GM18511 (cell line): ENCODE measurements at regions not wholly inside any gene's neighbourhood (a gene's known extent, or its start where the extent isn't known, plus 50 kb on each side); places are given as distances from the start of the nearest gene placed in this dataset.
A peak's percentile ranks its signal among the peaks of the same experiment; 100 is the strongest.

ENCODE experiments used
- ATAC-seq: cut with Tn5 transposase; IDR thresholded peaks from one replicate; pipeline ENCODE4 v1.9.1; 2021; ENCODE audit warnings: mild to moderate bottlenecking, moderate library complexity; ENCODE audit not compliant: unreplicated experiment

DNA sequence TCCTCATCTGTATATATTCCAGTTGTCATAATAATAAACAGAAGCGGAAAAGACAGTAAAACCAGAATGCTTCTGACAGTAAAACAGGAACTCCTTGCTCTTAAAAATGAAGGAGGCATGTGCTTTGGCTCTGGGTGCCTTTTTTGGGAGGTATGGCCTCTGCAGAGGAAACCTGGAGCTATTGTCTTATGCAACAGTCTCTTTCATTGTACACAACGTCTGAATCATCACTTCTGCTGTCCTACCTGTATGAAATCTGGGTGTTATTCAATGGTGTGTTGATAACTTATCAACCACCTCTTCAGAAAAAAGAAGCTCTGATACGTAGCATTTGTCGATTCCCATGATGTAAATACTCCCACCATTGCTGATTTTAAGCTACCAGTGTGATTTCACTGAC lies 64.8 kb downstream of the CDCA7 start:
- ATAC-seq: no peak

- no peak for ATAC-seq
These were observed 70.2 kb downstream of the CDCA7 start for GRCh38 chr2:173424886-173425285.

DNA sequence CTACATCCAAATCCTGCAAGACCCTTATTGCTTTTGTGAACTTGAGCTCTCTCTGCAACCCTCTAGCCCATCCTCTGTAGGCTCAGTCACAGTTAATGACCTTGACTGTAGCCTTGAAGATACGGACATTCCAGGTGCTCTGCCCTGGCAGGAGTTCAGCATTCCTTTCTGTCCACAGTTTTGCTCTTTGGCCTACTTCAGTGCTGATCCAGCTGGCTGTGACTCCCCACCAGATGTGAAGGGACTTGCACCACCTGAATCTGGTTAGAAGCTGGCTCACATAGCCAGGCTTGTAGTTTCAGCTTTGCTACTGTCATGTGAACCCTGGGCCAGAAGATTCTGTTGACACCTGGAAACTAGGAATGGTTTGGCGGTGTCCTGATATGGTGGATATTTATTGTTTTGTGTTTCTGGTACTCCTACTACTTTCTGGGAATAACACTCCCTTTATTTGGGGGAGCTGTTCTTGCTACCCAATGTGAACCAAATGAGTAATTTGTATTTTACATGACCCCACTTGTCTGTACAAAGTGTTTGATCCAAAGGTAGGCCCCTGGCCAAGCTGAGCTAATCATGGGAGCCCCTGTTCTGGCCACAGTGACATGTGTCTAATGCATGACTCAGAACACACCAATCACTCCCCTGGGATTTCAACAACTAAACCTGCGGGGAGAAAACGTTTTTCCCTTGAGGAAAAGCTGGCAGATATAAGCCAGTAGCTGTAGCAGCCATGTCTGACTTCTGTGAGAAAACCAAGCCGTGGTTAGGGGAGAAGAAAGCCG lies 73.4 kb downstream of the CDCA7 start:
- no peak for ATAC-seq

- ATAC-seq: no peak
These were observed 76.5 kb downstream of the CDCA7 start for GRCh38 chr2:173431191-173431590.

GRCh38 chr2:173432049-173432754 lies 77.5 kb downstream of the CDCA7 start:
- no peak for ATAC-seq

GRCh38 chr2:173434762-173435569 lies 80.3 kb downstream of the CDCA7 start:
- no peak for ATAC-seq

- no peak for ATAC-seq
These were observed 80.9 kb downstream of the CDCA7 start for GRCh38 chr2:173435574-173435973.

DNA sequence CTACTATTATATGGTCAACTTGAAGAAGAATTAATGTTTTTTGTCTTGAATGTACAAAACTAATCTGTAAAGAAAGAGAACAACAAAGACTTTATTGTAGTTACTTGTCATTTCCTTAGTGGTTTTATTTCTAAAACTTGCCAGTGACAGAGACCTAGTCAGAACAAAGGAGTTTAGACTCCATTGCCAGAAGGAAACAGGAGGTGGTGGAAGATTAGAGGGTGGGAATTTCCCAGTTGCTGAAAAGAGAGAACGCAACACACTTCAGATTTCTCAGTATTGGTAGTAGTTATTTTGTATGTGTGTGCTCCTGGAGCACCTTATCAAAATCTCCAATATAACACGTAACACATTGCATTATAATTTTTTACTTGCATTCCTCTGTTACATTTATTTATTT lies 81.4 kb downstream of the CDCA7 start:
- ATAC-seq: no peak

GRCh38 chr2:173441222-173441621 lies 86.5 kb downstream of the CDCA7 start:
- ATAC-seq: no peak

DNA sequence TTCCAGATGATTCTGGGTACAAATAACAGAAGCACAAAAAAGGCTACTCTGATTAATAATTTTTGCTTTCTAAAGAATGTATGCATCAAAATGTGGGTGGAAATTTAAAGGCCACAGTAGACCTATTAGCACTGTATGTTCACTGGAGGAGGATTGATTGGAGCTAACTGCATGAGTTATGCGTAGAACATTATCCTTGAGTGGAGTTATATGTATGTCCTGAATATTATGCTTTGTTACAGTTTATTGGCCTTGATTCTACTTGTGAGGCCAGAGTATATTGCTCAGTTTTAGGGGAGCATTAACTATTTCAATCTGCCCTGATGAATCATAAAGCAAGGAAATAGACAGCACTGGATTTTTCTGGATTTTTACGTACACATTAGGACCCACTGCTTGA lies 87.9 kb downstream of the CDCA7 start:
- ATAC-seq: no peak

- ATAC-seq: no peak
These were observed 92.0 kb downstream of the CDCA7 start for GRCh38 chr2:173446722-173447121.

GRCh38 chr2:173448938-173449471 lies 94.3 kb downstream of the CDCA7 start:
- peak; percentile 72 for ATAC-seq

DNA sequence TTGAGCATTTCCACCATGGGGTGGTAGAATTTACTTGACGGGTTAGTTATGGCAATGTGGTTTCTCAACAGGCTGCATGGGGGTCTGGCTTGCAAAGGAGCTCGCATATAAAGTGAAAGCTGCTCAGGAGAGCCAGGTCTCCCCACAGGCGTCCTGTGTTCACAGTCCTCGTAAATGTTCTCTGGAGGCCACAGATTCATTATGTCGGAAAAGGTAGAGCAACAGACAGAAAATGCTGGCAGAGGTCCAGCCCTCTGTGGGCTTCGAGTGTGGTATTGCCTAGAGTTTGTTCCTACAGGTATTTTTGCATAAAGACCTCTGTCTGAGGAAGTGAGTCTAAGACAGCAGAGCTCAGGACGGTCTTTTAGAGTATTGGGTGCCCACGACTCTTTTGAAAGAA lies 96.4 kb downstream of the CDCA7 start:
- ATAC-seq: no peak

DNA sequence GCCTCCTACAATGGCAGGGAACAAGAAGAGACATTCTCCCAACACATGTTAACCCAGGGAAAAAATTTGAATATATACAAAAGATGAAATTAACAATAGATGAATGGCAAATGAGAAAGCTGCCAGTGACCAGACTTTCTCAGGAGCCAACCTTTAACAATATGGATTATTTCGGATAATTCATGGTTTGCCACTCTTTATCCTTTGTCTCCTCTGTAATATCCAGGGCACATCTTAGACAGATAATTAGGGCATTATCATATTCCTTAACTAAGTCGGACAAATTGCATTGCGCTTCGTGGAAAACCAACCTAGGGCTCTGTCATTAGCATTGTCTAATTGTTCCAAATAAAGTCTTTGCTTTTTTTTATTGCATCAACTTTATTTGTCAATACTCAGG lies 97.3 kb downstream of the CDCA7 start:
- ATAC-seq: no peak

- no peak for ATAC-seq
These were observed 97.7 kb downstream of the CDCA7 start for GRCh38 chr2:173452416-173452815.

GRCh38 chr2:173456960-173457359 lies 102.3 kb downstream of the CDCA7 start:
- ATAC-seq: no peak

DNA sequence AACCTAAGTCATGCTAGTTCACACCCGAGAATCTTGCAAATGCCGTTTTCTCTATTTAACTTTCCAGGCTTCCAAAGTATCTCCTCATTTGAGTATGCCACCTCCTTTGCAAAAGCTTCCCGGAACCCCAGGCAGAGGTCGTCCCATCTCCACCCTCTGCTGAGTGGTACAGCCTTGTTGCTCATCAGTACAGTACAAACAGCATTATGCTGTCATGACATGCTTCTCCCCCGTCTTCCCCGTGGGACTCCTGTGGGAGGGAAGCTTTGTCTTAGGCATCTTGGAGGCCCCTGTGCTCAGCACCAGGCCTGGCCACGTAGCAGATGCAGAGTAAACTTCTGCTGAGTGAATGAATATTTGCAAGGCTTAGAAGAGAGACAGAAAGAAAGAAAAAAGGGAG lies 102.7 kb downstream of the CDCA7 start:
- no peak for ATAC-seq

DNA sequence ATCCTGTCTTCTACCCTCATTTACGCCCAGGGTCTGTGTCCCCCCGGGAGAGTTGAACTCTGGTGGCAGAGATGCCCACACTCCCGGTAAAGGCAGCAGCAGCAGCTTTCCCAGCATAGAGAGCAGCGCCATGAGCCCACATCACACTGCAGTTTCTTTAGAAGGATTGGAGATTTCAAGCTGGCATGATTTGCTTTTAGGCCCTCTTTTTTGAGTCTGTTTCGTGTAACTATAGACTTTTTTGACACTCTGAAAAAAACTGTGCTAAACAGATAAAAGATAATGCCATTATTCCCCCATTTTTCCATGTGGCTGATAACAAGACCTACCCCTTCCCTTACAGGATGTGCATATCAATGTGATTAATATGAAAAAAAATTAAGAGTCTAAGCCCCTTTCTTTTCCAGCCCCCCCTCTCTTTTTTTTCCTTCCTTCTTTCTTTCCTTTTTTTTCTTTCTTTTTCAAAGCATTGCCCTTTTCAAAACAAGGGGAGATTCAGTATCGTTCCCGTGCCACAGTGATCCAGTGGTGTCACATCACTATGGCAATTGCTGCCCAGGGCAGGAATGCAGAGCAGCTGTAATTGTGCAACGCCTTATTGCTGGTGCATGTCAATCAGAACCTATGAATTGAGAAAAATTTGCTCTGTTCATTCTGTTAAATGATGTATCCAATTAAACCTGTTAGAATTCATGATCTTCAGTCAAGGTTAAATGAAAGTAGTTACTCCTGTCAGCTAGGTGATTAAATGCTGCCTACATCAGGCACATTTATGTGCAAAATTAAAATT lies 104.5 kb downstream of the CDCA7 start:
- no peak for ATAC-seq

- no peak for ATAC-seq
These were observed 108.5 kb downstream of the CDCA7 start for GRCh38 chr2:173462892-173463840.
